ENCODE measurements at regions not wholly inside any gene's neighbourhood (a gene's known extent, or its start where the extent isn't known, plus 50 kb on each side); places are given as distances from the start of the nearest gene placed in this dataset.
"Not testable (repeated sequence)": the region's sequence is repeated elsewhere in the genome, so short reads cannot be mapped to it uniquely, and the experiment has no call there.

DNA sequence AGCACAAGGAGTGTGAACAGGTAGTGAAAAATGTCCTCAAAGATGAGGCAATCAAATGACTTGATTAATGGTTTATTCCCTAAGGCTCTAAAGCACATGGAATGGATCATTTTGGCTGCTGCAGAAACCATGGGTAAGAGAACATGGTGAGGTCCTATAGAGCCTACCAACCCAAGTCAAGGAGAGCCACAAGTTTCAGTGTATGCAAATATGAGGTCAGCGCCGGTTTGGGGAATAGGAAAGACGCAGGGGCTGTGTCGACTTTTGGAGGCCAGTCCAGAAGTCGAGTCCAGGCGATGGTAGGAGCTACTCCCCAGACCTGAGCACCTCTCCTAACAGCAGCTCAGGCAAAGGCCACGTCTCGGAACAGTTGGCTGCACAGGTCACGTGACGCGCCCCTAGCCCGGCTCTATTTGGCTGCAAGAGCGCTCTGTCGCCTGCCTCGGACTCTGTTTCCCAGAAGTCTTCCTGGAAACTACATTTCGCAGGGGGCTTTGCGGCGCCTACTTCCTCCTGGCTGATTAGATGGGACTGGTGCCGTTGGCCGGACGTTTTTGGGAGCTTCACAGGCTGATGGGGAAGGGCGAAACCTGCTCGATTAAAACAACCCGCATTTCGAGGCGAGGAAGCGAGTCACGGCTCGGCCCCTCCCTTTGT is 74.4 kb upstream of the CHD6 start:
- Histone ChIP-seq H3K4me1 (peaks cover 0 to 20% (median 0%) of the 10 kb centered on the region in 4 donors), H3K27me3 (no peaks in the 10 kb centered on the region), H3K36me3 (no peaks in the 10 kb centered on the region), H3K9me3 (no peaks in the 10 kb centered on the region), H3K4me3 (peak overlapping the region; percentile 65 to 84 (median 65)), H3K27ac (peak overlapping the region; percentile 89 to 93 (median 90))
- intact Hi-C loops (cut with DNase I; ENCODE audit: low total_unique reads) (no loop called here), in situ Hi-C loops (cut with MboI; ENCODE audit: low pct_ligation_motif_present in 1 of 4, low pct_unique_long_range_greater_than_20kb in 1 of 4, low sequenced_read_pairs in 3 of 4) (no loop called here)
- TF ChIP-seq EP300 (IDR thresholded peaks at IDR 0.05; ENCODE audit: low read depth) (no peak), POLR2AphosphoS5 (IDR thresholded peaks at IDR 0.05) (peak in 1 of 3 donors; percentile 5)
- 12% methylated on average over 16 of the region's 29 CpGs; no CpG with 5 or more reads in 1 of the 2 donors for WGBS, 2 donors (ENCODE audit: low coverage in 1 of 2)
- DNase-seq, result peak; percentile 85

DNA sequence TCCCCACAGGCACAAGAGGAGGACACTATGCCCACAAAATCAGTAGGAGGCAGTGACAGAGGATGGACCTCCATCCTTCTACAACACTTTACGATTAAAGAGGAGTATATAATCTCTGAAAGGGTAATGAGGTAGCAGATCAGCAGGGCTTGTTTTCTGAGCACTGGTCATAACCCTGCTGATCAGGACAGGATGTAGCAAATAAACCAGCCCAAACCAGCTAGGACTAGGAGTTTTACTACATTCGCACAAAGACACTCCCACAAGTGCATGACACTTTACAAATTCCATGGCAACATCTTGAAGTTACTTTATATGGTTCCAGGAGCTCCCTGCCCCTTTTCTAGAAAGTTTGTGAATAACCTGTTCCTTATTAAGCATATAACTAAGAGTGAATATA is 73.3 kb upstream of the CHD6 start:
- TF ChIP-seq, protein P1, sequence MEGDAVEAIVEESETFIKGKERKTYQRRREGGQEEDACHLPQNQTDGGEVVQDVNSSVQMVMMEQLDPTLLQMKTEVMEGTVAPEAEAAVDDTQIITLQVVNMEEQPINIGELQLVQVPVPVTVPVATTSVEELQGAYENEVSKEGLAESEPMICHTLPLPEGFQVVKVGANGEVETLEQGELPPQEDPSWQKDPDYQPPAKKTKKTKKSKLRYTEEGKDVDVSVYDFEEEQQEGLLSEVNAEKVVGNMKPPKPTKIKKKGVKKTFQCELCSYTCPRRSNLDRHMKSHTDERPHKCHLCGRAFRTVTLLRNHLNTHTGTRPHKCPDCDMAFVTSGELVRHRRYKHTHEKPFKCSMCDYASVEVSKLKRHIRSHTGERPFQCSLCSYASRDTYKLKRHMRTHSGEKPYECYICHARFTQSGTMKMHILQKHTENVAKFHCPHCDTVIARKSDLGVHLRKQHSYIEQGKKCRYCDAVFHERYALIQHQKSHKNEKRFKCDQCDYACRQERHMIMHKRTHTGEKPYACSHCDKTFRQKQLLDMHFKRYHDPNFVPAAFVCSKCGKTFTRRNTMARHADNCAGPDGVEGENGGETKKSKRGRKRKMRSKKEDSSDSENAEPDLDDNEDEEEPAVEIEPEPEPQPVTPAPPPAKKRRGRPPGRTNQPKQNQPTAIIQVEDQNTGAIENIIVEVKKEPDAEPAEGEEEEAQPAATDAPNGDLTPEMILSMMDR (IDR thresholded peaks at IDR 0.05), result no peak
- TF ChIP-seq EP300 (IDR thresholded peaks at IDR 0.05; ENCODE audit: low read depth) (no peak), POLR2A (IDR thresholded peaks at IDR 0.05) (no peak)
- no peaks in the 10 kb centered on the region for H3K27me3 ChIP-seq
- H3K36me3 ChIP-seq, result no peaks in the 10 kb centered on the region
- H3K9me3 ChIP-seq, result no peaks in the 10 kb centered on the region
- intact Hi-C loops (cut with DNase I; ENCODE audit: low total_unique reads), result no loop called here
- no peak overlapping the region for H3K4me3 ChIP-seq
- DNase-seq, result no peak
- H3K4me1 ChIP-seq, result peaks cover 0 to 20% (median 0%) of the 10 kb centered on the region in 4 donors
- no peak overlapping the region for H3K27ac ChIP-seq
- in situ Hi-C loops (cut with MboI; ENCODE audit: low pct_ligation_motif_present in 1 of 4, low pct_unique_long_range_greater_than_20kb in 1 of 4, low sequenced_read_pairs in 3 of 4), result no loop called here
- WGBS, 2 donors (ENCODE audit: low coverage in 1 of 2), result 87% methylated on average over 2 of the region's 2 CpGs; no CpG with 5 or more reads in 1 of the 2 donors

DNA sequence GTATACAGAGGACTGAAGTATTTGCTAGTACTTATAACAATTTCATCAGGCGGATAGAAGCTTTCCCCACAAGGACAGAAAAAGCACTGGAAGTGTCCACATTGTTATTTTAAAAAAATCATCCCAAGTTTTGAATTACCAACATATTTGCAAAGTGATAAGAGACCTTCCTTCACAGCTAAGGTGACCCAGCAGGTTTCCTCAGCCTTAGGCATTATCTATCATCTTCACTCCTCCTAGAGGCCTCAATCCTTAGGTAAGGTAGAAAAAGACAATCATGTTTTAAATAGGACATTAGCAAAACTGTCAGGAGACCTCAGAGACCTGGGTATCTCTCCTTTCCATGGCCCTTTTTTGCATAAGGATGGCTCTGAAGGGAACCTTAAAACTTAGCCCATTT is 72.5 kb upstream of the CHD6 start:
- no peak for DNase-seq
- Histone ChIP-seq H3K4me1 (peaks cover 0 to 20% (median 0%) of the 10 kb centered on the region in 4 donors), H3K27ac (no peak overlapping the region), H3K9me3 (no peaks in the 10 kb centered on the region), H3K36me3 (no peaks in the 10 kb centered on the region), H3K4me3 (no peak overlapping the region), H3K27me3 (no peaks in the 10 kb centered on the region)
- intact Hi-C loops (cut with DNase I; ENCODE audit: low total_unique reads), result no loop called here
- in situ Hi-C loops (cut with MboI; ENCODE audit: low pct_ligation_motif_present in 1 of 4, low pct_unique_long_range_greater_than_20kb in 1 of 4, low sequenced_read_pairs in 3 of 4), result no loop called here
- WGBS, 2 donors (ENCODE audit: low coverage in 1 of 2), result 95 to 100% methylated on average over 1 of the region's 1 CpG
- TF ChIP-seq POLR2A (IDR thresholded peaks at IDR 0.05) (no peak), EP300 (IDR thresholded peaks at IDR 0.05; ENCODE audit: low read depth) (no peak)
- TF ChIP-seq, protein P1 (IDR thresholded peaks at IDR 0.05), result no peak

DNA sequence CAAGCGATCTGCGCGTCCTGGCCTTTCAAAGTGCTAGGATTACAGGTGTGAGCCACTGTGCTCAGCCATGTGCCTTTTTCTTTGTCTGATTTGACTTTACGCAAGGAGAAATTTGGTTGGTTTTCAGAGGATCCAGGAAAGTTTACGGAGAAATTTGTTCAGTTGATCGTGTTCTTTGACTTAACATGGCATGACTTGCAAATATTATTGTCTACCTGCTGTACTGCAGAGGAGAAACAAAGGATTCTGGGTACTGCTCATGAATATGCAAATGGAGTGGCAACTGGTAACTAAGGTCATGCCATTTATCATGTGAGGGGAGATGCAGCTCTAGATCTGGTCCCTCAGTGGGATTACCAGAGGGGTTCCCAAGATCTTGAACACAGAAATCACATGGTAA is 68.8 kb upstream of the CHD6 start:
- H3K36me3 ChIP-seq, result no peaks in the 10 kb centered on the region
- no peaks in the 10 kb centered on the region for H3K27me3 ChIP-seq
- no peak overlapping the region for H3K27ac ChIP-seq
- TF ChIP-seq POLR2AphosphoS5 (IDR thresholded peaks at IDR 0.05), result no peak
- TF ChIP-seq, protein P1 (IDR thresholded peaks at IDR 0.05), result no peak
- TF ChIP-seq POLR2A (IDR thresholded peaks at IDR 0.05), result no peak
- no peak for TF ChIP-seq EP300 (IDR thresholded peaks at IDR 0.05; ENCODE audit: low read depth)
- DNase-seq, result no peak
- H3K4me3 ChIP-seq, result no peak overlapping the region
- in situ Hi-C loops (cut with MboI; ENCODE audit: low pct_ligation_motif_present in 1 of 4, low pct_unique_long_range_greater_than_20kb in 1 of 4, low sequenced_read_pairs in 3 of 4) (no loop called here), intact Hi-C loops (cut with DNase I; ENCODE audit: low total_unique reads) (no loop called here)
- 96 to 100% methylated on average over 6 of the region's 6 CpGs for WGBS, 2 donors (ENCODE audit: low coverage in 1 of 2)
- H3K9me3 ChIP-seq, result no peaks in the 10 kb centered on the region
- H3K4me1 ChIP-seq, result peaks cover 0 to 4% (median 0%) of the 10 kb centered on the region in 4 donors

DNA sequence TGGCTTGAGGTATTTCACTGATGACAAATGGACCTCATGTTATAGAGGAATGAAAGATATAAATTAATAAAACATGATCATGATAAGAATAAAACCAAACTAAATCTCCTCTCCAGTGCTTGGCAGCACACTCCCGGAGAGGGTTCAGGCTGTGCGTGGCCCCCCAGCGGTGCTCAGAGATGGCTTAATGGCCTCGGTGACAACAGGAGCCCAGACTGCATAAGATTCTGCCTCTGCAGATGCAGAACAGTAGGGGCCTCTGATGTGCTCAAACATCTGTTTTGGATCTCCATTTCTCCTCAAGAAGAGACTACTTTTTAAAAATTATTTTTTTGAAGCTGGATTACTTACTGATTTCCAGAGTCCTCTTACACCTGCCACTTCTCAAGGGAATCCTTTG is 67.0 kb upstream of the CHD6 start:
- H3K27ac ChIP-seq; in situ Hi-C loops (cut with MboI; ENCODE audit: low pct_ligation_motif_present in 1 of 4, low pct_unique_long_range_greater_than_20kb in 1 of 4, low sequenced_read_pairs in 3 of 4); DNase-seq; intact Hi-C loops (cut with DNase I; ENCODE audit: low total_unique reads); H3K36me3 ChIP-seq; H3K9me3 ChIP-seq; H3K4me1 ChIP-seq; H3K4me3 ChIP-seq; H3K27me3 ChIP-seq: not testable (repeated sequence)
- WGBS, 2 donors (ENCODE audit: low coverage in 1 of 2), result 57 to 83% methylated on average over 1 to 4 of the region's 4 CpGs
